DMS 273 (cell line): ENCODE measurements at regions not wholly inside any gene's neighbourhood (a gene's known extent, or its start where the extent isn't known, plus 50 kb on each side); places are given as distances from the start of the nearest gene placed in this dataset.
A peak's percentile ranks its signal among the peaks of the same experiment; 100 is the strongest.
"Not testable (repeated sequence)": the region's sequence is repeated elsewhere in the genome, so short reads cannot be mapped to it uniquely, and the experiment has no call there.

Experiments
- DNase-seq: peaks from one replicate; lab custom pipeline; 2025; ENCODE audit not compliant: unreplicated experiment; lab: John Stamatoyannopoulos, UW

DNA sequence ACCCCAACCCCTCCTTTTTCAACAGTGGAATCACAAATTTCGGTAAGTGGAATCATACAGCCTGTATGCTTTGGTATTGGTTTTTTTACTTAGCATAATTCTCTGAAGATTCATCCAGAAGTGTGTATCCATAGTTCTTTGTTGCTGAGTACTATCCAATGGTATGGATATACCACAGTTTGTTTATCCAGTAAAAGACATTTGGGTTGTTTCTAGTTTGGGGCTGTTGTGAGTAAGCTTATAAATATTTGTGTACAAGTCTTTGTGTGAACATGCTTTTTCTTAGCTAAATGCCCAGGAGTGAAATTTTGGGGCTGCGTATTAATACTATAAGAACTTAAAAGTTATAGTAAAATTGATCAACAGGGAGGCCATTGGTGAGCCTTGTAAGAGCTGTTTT lies 57.5 kb upstream of the GC start:
- DNase-seq = no peak

DNA sequence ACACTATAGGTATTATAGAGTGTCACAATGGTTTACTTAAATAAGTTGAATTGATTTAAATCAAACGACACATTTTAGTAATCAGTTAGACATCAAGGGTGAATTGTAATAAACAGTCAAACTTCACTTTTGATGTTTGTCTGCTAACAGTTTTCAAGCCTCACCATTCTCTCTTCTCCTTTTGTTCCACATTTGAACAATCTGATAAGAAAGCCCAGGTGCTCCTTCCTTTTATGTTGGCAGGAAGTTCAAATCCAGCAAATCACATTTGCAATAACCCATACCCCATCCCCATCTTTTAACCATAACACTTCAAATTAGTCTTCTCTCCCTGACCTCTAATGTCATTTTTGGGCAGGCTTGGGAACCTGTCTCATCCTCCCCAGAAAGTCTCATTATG lies 63.4 kb upstream of the GC start:
- DNase-seq = no peak

GRCh38 chr4:71855944-71856343 lies 72.1 kb upstream of the GC start:
- DNase-seq = no peak

DNA sequence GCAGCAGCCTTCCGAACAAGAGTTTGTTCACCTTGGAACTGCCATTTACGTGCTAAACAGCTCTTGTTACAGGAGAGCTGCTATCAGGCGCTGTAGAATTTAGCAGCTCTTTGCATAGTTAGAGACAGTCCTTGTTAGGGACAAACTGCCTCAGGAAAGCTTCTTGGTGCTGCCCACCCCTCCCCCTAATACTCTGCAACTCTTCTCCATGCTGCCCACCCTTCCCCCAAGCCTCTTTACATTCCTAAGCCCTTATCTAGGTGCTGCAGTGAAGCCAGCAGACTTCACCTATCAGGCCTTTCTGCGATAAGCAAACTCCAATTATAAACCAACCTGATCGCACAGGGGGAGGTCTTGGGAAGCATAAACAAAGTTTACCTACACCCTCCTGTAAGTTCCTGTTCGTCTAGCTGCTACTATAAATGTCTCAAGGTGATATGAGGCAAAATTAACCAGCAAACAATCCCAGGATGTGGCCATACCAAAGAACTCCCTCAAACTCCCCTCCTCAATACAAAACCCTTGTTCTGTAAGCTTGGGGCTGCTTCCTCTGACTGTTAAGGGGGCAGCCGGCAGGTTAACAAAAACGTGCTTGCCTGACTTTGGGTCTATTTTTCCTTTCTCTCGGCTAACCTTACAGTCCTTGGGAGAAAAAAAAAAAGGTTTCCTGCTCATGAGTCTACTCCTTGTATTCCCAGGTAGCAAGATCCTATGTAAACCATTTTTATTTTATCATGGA lies 74.0 kb upstream of the GC start:
- no peak for DNase-seq

DNA sequence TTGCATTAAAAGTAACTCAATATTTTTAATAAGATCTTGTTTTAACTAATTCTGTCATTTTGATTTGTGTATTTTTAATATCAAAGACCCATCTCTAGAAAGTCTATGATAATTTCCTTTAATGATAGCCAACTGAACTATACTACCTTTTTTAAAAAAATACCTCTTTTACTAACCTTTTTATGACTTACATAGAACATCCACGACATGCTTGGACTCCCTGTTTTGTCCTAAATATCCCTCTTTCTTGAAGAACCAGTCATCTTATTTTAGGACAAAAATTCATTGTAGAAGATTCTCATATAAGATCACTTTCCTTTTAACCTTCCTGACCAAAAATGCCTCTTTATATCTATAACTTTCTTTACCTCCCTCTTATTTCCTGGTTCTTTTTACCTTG lies 76.8 kb upstream of the GC start:
- DNase-seq = peak; percentile 26

- no peak for DNase-seq
These were observed 78.4 kb upstream of the GC start for GRCh38 chr4:71862315-71862714.

- no peak for DNase-seq
These were observed 79.6 kb upstream of the GC start for GRCh38 chr4:71863457-71863856.

GRCh38 chr4:71864380-71864779 lies 80.5 kb upstream of the GC start:
- DNase-seq = no peak

DNA sequence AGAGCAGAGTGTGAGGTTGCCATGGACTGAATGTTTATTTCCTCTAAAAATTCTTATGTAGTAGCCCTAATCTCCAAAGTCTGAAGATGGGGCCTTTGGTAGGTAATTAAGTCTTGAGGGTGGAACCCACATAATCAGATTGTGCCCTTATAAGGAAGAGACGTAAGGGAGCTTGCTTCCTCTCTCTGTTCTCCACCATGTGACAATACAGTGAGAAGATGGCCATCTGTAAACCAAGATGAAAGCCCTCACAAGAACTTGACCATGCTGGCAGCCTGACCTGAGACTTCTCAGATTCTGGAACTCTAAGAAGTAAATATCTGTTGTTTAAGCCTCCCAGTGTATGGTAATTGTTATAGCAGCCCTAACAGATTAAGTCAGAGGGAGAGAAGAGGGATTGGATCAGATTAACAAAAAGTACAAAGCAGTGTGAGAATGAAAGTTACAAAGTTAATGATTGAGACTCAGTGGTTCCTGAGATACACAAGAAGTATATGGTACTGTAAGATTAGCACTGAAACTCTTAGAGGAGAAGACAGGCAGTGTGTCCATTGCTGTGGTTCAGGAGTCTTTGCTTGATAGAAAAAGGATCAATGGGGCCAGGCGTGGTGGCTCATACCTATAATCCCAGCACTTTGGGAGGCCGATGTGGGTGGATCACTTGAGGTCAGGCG lies 82.5 kb upstream of the GC start:
- no peak for DNase-seq

DNA sequence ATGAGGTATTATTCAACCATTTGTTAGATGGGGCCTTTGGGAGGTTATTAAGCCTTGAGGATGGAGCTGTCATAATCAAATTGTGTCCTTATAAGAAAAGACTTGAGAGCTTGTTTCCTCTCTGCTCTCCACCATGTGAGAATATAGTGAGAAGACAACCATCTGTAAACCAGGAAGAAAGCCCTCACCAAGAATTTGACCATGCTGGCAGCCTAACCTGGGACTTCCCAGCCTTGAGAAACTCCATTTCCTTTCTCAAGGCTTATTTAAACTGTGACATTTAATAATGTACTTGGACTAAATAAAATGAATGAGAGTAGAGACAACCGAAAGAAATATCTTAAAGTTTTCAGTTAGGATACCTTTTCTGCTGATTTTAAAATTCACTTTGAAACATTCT lies 83.7 kb upstream of the GC start:
- no peak for DNase-seq

DNA sequence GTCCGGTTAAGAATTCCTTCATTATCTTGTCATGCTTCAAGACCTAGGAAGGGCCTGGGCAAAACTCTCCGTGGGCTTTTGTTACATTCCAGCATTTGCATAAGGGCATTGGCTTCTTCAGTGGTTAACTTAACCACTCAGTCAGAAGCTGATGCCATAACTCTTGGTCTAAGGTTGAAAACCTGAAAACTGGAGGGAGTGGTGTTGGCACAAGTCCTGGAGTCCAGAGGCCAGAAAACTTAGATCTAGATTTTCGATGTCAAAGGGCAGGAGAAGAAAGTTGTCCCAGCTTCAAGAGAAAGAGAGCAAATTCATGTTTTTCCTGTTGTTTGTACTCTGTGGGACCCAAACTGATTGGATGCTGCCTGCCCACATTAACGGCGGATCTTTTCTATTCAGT lies 86.6 kb upstream of the GC start:
- DNase-seq = no peak

DNA sequence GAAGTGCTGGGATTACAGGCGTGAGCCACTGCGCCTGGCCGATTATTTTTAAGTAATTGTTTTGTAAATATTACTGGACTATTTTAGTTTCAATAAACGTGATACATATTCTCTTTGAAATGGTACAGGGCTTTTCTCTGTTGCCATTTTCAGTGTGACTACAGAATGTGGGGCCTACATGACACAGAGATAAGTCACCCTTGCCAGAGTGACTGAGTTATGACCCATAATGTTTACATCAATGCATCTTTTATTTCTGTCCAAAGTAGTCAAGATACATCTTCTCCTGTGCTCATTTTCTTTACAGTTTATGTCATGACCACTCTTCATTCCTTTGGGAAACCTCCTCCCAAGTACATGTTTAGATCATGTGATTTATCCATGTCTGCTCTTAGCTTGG lies 88.3 kb upstream of the GC start:
- no peak for DNase-seq

DNA sequence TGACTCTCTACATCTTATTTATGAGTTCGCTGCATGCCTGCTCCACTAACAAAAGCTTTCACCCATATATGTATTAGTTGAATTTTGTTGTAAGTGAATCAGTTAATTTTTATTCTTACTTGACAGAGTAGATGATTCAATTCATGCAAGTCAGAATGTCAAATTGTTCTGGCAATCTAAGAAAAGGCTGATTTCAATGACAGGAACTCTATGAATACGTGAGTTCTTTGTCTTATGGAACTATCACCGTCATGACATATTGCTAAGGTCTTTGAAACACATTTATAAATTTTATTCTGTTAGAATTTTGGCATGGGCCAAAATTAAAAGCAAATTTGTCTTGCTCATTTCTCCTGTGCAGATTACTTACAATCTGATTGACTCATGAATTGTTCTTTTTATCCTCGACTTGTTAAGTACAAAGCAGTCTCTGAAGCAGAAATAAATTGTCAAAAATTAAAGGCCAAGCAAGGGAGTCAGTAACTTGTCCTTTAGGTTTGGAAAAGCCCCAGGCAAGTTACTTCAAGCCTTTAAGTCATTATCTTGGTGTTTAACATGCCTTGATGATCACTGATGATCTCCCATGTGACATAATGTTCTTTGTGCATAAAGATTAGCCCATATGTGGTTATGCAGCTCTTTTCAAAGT lies 89.0 kb upstream of the GC start:
- DNase-seq = no peak

GRCh38 chr4:71878376-71878775 lies 94.5 kb upstream of the GC start:
- DNase-seq = no peak

GRCh38 chr4:71882113-71882841 lies 98.4 kb upstream of the GC start:
- no peak for DNase-seq

DNA sequence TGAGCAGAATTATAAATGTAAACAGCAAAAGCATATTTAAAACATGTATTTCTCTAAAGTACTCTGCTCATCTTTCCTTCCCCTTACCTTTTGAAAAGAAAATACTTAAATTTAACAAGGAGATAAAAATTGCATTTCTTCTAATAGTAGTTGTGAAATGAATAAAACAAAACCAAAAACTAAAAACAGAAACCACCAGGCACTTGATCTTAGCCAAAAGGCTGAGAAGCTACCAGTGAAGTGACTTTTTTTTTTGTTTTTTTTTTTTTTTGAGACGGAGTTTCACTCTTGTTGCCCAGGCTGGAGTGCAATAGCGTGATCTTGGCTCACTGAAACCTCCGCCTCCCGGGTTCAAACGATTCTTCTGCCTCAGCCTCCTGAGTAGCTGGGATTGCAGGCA lies 116.5 kb upstream of the GC start:
- not testable (repeated sequence) for DNase-seq

DNA sequence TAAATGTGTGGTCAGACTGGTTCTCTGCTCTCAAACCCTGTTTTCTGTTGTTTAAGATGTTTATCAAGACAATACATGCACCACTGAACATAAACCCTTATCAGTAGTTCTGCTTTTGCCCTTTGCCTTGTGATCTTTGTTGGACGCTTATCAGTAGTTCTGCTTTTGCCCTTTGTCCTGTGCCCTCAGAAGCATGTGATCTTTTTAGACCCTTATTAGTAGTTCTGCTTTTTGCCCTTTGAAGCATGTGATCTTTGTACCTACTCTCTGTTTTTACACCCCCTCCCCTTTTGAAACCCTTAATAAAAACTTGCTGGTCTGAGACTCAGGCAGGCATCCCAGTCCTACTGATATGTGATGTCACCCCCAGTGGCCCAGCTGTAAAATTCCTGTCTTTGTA lies 121.7 kb upstream of the GC start:
- DNase-seq = not testable (repeated sequence)

DNA sequence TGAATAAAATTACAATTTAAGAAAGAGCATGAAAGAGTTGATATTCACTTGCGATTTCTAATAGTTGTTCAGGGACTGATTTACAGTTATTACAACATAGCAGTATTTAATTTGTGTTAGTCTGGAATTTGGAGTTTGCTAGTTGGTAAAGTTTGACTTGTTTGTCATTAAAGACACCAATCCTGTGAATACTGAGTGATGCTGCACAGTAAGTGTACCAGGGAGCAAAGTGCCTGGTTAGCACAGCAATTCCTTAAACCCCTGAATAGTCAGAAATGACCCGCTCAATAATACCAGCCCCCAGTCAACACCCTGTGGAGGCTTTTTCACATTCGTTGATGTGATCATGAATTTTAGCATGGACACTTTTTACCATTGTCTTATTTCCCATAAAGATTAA lies 122.2 kb upstream of the GC start:
- DNase-seq = no peak

DNA sequence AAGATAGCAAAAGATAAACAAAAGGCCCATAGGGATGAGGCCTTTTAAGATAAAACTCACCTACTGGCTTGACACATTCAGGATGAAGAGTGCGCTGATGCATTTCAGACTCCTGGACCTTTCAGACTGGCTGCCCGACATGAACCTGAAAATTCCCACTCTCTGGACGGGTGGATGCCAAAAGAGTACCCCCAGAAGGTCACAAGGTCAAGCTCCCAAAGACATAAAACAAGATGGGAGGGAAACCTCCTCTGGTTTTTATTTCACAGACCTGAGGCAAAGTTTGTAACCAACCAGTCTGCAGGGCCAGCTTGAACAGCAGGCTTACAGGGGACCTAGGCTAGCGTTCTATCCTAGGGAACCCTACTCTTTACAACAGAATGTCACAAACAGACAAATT lies 123.2 kb upstream of the GC start:
- DNase-seq = no peak

- no peak for DNase-seq
These were observed 123.9 kb upstream of the GC start for GRCh38 chr4:71907782-71908181.

DNA sequence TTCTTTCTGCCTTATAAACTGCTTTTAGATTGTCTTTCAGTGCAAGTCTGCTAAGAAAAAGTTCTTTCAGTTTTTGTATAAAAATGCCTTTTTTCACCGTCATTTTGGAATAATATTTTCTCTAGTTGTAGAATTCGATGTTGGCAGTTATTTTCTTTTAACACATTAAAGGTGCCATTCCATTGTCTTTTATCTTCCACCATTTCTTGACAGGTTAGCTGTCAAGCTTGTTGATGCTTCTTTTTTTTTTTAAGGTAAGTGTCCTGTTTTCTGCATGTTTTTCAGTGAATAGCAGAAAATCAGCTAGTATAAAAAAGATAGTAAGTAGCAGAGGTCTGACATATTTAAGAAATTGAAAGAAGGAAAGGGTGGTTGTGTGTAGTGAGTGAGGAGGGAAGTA lies 118.5 kb upstream of the NPFFR2 start:
- no peak for DNase-seq

GRCh38 chr4:71923070-71923469 lies 108.7 kb upstream of the NPFFR2 start:
- DNase-seq = no peak
